ENCODE measurements at regions not wholly inside any gene's neighbourhood (a gene's known extent, or its start where the extent isn't known, plus 50 kb on each side); places are given as distances from the start of the nearest gene placed in this dataset.
"Not testable (repeated sequence)": the region's sequence is repeated elsewhere in the genome, so short reads cannot be mapped to it uniquely, and the experiment has no call there.

DNA sequence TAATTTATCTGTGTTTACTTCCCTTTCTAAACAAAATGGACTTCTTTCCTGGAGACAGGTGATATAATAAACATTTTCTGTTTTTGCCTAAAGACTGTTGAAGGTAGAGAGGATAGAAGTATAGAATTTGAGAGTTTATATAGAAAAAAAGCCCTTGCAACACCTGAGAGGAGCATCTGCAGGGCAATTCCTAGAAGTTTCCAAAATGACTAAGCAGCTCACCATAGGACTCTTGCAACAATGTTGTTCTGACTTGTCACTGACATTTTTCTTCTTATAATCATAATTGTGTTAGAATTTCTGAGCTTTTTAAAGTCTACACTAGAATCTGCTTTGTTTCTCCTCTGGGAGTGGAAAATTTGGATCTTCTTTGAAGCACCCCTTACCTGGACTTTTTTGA, 216.8 kb downstream of the TUSC1 start:
- no peak for DNase-seq (ENCODE audit: low read depth)

- no peak for DNase-seq (ENCODE audit: low read depth)
Measured at GRCh38 chr9:25453875-25454274, 224.4 kb downstream of the TUSC1 start.

DNA sequence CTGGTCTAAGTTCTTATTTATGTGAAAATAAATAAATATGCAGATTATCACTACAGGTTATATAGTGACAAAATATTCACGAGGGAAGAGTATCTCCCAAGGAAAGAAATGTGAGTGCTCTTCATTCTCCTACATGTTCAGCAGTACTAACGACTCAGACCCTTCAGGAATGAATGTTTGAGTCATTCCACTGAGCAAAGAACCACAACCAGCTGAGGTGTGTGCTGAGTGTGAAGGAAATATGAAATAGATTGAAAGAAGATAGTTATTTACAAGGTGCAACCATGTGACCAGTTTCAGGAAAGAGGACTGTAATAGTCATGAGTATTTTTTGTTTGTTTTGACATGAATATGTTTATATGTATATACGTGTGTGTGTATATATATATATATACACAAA, 228.7 kb downstream of the TUSC1 start:
- peak; percentile 22 for DNase-seq (ENCODE audit: low read depth)

- not testable (repeated sequence) for DNase-seq (ENCODE audit: low read depth)
Measured at GRCh38 chr9:25445721-25446120, 232.5 kb downstream of the TUSC1 start.

GRCh38 chr9:25442526-25442925, 235.7 kb downstream of the TUSC1 start:
- no peak for DNase-seq (ENCODE audit: low read depth)

GRCh38 chr9:25427898-25428297, 250.3 kb downstream of the TUSC1 start:
- no peak for DNase-seq (ENCODE audit: low read depth)

- DNase-seq (ENCODE audit: low read depth), result no peak
Measured at GRCh38 chr9:25427290-25427689, 251.0 kb downstream of the TUSC1 start.

DNA sequence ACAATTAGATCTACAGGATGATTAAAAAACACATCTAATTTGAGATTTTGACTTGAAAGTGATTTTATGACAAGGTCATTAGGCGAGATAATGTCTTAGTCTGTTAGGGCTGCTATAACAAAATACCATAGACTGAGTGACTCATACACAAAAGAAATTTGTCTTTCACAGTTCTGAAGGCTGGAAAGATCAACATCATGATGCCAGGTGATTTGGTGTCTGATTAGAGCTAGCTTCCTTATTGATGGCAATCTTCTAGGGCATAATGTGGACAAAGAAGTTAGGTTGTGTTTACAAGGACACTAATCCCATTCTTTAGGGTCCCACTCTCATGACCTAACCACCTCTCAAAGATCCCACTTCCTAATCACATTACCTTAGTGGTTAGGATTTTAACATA, 256.7 kb downstream of the TUSC1 start:
- DNase-seq (ENCODE audit: low read depth), result no peak

DNA sequence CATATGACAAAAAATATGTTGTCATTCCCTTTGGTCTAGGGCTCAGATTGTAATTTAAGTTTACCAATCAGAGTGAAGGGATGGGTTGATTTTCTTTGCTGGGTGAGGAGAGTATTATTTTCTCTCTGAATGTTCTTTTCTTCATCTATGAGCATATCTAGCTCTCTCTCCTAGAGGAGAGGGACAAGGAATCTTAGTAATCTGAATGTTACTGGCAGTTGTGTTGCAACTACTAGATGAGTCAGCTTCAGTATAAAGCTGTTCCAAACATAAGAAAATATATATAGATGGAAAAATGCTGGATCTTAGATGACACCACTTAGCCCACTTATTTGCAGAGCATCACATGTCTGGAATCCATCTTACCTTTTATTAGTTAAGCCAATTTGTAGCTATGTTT, 259.3 kb downstream of the TUSC1 start:
- DNase-seq (ENCODE audit: low read depth), result peak; percentile 29

DNA sequence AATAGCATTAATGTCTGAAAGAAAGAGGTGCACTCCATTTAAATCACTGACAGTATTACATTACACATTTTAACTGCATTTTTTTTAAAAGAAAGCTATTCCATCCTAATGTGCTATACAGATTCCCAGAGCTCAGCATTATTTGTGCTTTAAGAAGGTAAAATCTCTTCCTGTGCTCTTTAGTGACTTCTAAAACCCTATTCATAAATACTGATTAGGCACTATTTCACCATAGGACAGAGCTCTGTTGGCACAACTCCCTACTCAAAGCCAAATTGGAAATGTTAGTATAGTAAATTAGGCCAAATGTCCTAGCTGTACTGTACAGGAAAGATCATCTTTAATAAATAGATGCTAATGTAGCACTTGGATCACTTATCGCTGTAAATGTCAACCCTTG, 262.5 kb downstream of the TUSC1 start:
- DNase-seq (ENCODE audit: low read depth), result no peak

- no peak for DNase-seq (ENCODE audit: low read depth)
Measured at GRCh38 chr9:25412646-25413045, 265.6 kb downstream of the TUSC1 start.

- no peak for DNase-seq (ENCODE audit: low read depth)
Measured at GRCh38 chr9:25397746-25398145, 280.5 kb downstream of the TUSC1 start.

- DNase-seq (ENCODE audit: low read depth), result no peak
Measured at GRCh38 chr9:25396828-25397227, 281.4 kb downstream of the TUSC1 start.

- no peak for DNase-seq (ENCODE audit: low read depth)
Measured at GRCh38 chr9:25381141-25381540, 297.1 kb downstream of the TUSC1 start.

- no peak for DNase-seq (ENCODE audit: low read depth)
Measured at GRCh38 chr9:25377039-25377438, 301.2 kb downstream of the TUSC1 start.

GRCh38 chr9:25374281-25374680, 304.0 kb downstream of the TUSC1 start:
- no peak for DNase-seq (ENCODE audit: low read depth)

DNA sequence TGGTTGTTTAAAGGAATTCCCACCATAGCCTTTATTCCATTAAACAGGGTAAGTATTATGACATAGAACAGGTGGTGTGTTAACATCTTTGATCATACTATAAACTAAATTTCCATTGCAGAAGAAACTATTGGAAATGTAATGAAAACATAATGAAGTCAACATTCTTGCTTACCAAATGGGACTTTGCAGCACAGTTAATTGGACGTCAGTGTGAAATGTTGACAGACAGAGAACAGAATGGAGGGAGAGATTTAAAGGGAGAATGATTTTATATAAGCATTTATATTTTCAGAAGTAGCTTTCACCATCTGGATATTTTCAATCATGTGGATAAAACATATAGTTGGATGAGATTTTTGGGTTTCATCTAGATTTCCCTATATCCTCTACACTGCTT, 311.3 kb downstream of the TUSC1 start:
- DNase-seq (ENCODE audit: low read depth), result no peak

- no peak for DNase-seq (ENCODE audit: low read depth)
Measured at GRCh38 chr9:25353783-25354182, 324.5 kb downstream of the TUSC1 start.

GRCh38 chr9:25350011-25350410, 328.2 kb downstream of the TUSC1 start:
- peak; percentile 32 for DNase-seq (ENCODE audit: low read depth)

DNA sequence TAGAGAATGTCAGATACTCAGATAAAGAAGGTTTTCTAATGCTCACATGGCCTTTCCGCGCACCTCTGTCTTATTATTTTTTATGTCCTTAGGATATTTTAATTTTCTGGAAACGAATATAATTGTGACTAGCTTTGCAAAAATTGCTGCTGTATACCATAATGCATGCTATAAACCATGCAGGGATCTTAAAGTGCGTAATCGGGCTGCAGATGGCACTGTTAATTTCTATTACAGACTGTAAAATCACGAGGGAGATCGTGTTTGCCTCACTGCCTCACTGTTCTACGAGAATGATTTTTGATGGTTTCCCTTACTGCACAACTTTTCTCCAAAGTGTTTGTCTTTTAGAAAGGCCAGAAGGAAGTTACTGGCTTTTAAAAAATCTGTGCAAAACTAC, 356.1 kb downstream of the TUSC1 start:
- DNase-seq (ENCODE audit: low read depth), result no peak

- DNase-seq (ENCODE audit: low read depth), result no peak
Measured at GRCh38 chr9:25310961-25311360, 367.3 kb downstream of the TUSC1 start.

DNA sequence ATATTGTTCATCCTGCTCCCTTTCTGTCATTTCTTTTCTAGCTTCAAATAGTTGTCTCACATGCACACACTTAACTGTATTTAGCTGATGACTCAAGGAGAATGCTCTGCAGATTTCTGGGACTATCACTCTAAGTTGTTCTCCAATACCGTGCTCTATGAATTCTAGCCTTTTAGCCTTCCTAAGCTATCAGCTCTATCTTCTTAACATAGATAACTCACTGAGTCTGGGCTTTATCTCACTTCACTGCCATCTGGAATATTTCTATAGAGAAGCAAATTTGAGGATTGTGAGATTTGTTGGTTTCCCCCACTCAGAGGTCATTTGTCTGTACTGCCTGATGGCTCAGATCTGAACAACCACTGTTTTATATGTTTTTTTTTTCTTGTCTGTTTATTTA, 369.7 kb downstream of the TUSC1 start:
- DNase-seq (ENCODE audit: low read depth), result no peak

DNA sequence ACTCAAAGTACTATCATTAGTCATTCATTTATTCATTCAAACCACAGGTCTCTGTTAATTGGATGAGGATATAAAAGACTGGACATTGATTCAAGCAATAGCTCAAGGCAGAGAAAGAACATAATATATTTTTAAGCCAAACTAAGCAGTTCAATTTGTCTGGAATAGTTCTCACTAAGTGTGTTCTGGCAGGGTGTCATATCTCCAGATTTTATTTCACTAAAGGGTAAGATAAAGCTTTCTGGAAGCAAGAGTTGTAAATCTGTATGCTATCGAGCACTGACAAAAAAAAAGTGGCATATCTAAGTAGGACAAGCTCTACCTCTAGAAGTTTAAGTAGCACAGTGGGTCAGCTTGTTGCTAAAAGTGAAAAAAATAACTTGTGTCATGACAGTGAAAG, 375.6 kb downstream of the TUSC1 start:
- DNase-seq (ENCODE audit: low read depth), result no peak

DNA sequence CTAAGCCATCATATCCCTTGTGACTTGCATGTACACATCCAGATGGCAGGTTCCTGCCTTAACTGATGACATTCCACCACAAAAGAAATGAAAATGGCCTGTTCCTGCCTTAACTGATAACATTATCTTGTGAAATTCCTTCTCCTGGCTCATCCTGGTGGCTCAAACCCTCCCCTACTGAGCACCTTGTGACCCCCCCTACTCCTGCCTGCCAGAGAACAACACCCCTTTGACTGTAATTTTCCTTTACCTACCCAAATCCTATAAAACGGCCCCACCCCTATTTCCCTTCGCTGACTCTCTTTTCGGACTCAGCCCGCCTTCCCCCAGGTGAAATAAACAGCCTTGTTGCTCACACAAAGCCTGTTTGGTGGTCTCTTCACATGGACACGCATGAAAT, 390.0 kb downstream of the TUSC1 start:
- not testable (repeated sequence) for DNase-seq (ENCODE audit: low read depth)

DNA sequence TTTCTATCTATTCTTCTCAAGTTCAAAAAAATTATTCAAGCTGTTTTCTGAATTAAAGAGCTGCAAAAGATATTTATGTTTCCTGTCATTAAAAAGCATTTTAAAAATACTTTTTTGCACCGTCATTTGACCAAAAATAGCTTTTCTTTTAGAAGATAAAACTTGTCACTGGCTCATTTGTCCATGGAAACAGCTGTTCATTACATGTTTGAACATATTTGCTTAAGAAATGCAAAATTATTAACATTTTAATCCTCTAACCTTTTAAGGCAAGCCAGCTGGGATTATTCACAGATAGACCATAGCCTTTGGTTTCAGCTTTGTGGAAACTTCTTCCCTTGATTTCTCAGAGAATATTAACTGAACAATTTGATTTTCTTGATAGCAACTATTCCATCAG, 393.9 kb downstream of the TUSC1 start:
- no peak for DNase-seq (ENCODE audit: low read depth)
